ENCODE measurements at regions not wholly inside any gene's neighbourhood (a gene's known extent, or its start where the extent isn't known, plus 50 kb on each side); places are given as distances from the start of the nearest gene placed in this dataset.

- Mint-ChIP-seq H3K9me3 (peaks cover 0 to 2% (median 0%) of the 10 kb centered on the region in 3 donors), H3K27ac (no peak overlapping the region), H3K4me3 (no peak overlapping the region), H3K4me1 (no peaks in the 10 kb centered on the region), H3K27me3 (no peaks in the 10 kb centered on the region), H3K36me3 (no peaks in the 10 kb centered on the region)
Observed at GRCh38 chr1:193846876-193847604, 660.6 kb upstream of the B3GALT2 start.

GRCh38 chr1:193846411-193846810 is 660.0 kb upstream of the B3GALT2 start:
- no peak overlapping the region for H3K4me3 Mint-ChIP-seq
- no peaks in the 10 kb centered on the region for H3K27me3 Mint-ChIP-seq
- H3K27ac Mint-ChIP-seq: no peak overlapping the region
- H3K9me3 Mint-ChIP-seq: peaks cover 0 to 2% (median 0%) of the 10 kb centered on the region in 3 donors
- H3K36me3 Mint-ChIP-seq: no peaks in the 10 kb centered on the region
- no peaks in the 10 kb centered on the region for H3K4me1 Mint-ChIP-seq

GRCh38 chr1:193841857-193842256 is 655.4 kb upstream of the B3GALT2 start:
- no peaks in the 10 kb centered on the region for H3K36me3 Mint-ChIP-seq
- no peaks in the 10 kb centered on the region for H3K27me3 Mint-ChIP-seq
- peaks cover 0 to 7% (median 0%) of the 10 kb centered on the region in 3 donors for H3K9me3 Mint-ChIP-seq
- no peaks in the 10 kb centered on the region for H3K4me1 Mint-ChIP-seq
- H3K27ac Mint-ChIP-seq: no peak overlapping the region
- no peak overlapping the region for H3K4me3 Mint-ChIP-seq

GRCh38 chr1:193831465-193831864 is 645.1 kb upstream of the B3GALT2 start:
- Mint-ChIP-seq H3K27me3 (no peaks in the 10 kb centered on the region), H3K9me3 (peaks cover 3 to 17% (median 11%) of the 10 kb centered on the region in 3 donors), H3K27ac (no peak overlapping the region), H3K4me1 (no peaks in the 10 kb centered on the region), H3K36me3 (no peaks in the 10 kb centered on the region), H3K4me3 (no peak overlapping the region)

- H3K4me3 Mint-ChIP-seq: no peak overlapping the region
- no peaks in the 10 kb centered on the region for H3K4me1 Mint-ChIP-seq
- H3K9me3 Mint-ChIP-seq: peaks cover 7 to 17% (median 9%) of the 10 kb centered on the region in 3 donors
- no peaks in the 10 kb centered on the region for H3K36me3 Mint-ChIP-seq
- no peak overlapping the region for H3K27ac Mint-ChIP-seq
- H3K27me3 Mint-ChIP-seq: no peaks in the 10 kb centered on the region
Observed at GRCh38 chr1:193827516-193827915, 641.1 kb upstream of the B3GALT2 start.

GRCh38 chr1:193819376-193819775 is 633.0 kb upstream of the B3GALT2 start:
- H3K4me1 Mint-ChIP-seq: no peaks in the 10 kb centered on the region
- H3K36me3 Mint-ChIP-seq: no peaks in the 10 kb centered on the region
- no peak overlapping the region for H3K4me3 Mint-ChIP-seq
- no peaks in the 10 kb centered on the region for H3K27me3 Mint-ChIP-seq
- no peak overlapping the region for H3K27ac Mint-ChIP-seq
- H3K9me3 Mint-ChIP-seq: peaks cover 0 to 2% (median 0%) of the 10 kb centered on the region in 3 donors

- Mint-ChIP-seq H3K4me1 (no peaks in the 10 kb centered on the region), H3K4me3 (no peak overlapping the region), H3K9me3 (no peaks in the 10 kb centered on the region), H3K27me3 (peaks cover 1% of the 10 kb centered on the region), H3K36me3 (peaks cover 1% of the 10 kb centered on the region), H3K27ac (no peak overlapping the region)
Observed at GRCh38 chr1:193807208-193807607, 620.8 kb upstream of the B3GALT2 start.

- Mint-ChIP-seq H3K27me3 (peaks cover 1% of the 10 kb centered on the region), H3K36me3 (peaks cover 1% of the 10 kb centered on the region), H3K4me1 (no peaks in the 10 kb centered on the region), H3K4me3 (no peak overlapping the region), H3K9me3 (peaks cover 0 to 2% (median 0%) of the 10 kb centered on the region in 3 donors), H3K27ac (no peak overlapping the region)
Observed at GRCh38 chr1:193806079-193807048, 620.0 kb upstream of the B3GALT2 start.

- Mint-ChIP-seq H3K27me3 (no peaks in the 10 kb centered on the region), H3K4me3 (no peak overlapping the region), H3K4me1 (no peaks in the 10 kb centered on the region), H3K36me3 (no peaks in the 10 kb centered on the region), H3K9me3 (peaks cover 0 to 2% (median 0%) of the 10 kb centered on the region in 3 donors), H3K27ac (peak overlapping the region in 1 of 3 donors; percentile 21)
Observed at GRCh38 chr1:193799948-193800690, 613.7 kb upstream of the B3GALT2 start.

GRCh38 chr1:193799371-193799770 is 613.0 kb upstream of the B3GALT2 start:
- no peaks in the 10 kb centered on the region for H3K36me3 Mint-ChIP-seq
- no peak overlapping the region for H3K4me3 Mint-ChIP-seq
- H3K27ac Mint-ChIP-seq: no peak overlapping the region
- no peaks in the 10 kb centered on the region for H3K27me3 Mint-ChIP-seq
- H3K9me3 Mint-ChIP-seq: peaks cover 0 to 2% (median 0%) of the 10 kb centered on the region in 3 donors
- H3K4me1 Mint-ChIP-seq: no peaks in the 10 kb centered on the region

GRCh38 chr1:193794239-193794638 is 607.8 kb upstream of the B3GALT2 start:
- no peak overlapping the region for H3K27ac Mint-ChIP-seq
- H3K4me1 Mint-ChIP-seq: no peaks in the 10 kb centered on the region
- no peaks in the 10 kb centered on the region for H3K27me3 Mint-ChIP-seq
- H3K36me3 Mint-ChIP-seq: no peaks in the 10 kb centered on the region
- no peak overlapping the region for H3K4me3 Mint-ChIP-seq
- H3K9me3 Mint-ChIP-seq: no peaks in the 10 kb centered on the region

- Mint-ChIP-seq H3K4me1 (no peaks in the 10 kb centered on the region), H3K27ac (no peak overlapping the region), H3K27me3 (no peaks in the 10 kb centered on the region), H3K4me3 (no peak overlapping the region), H3K9me3 (no peaks in the 10 kb centered on the region), H3K36me3 (no peaks in the 10 kb centered on the region)
Observed at GRCh38 chr1:193791746-193792145, 605.3 kb upstream of the B3GALT2 start.

GRCh38 chr1:193787061-193787460 is 600.6 kb upstream of the B3GALT2 start:
- H3K36me3 Mint-ChIP-seq: no peaks in the 10 kb centered on the region
- H3K27me3 Mint-ChIP-seq: no peaks in the 10 kb centered on the region
- no peak overlapping the region for H3K27ac Mint-ChIP-seq
- no peak overlapping the region for H3K4me3 Mint-ChIP-seq
- no peaks in the 10 kb centered on the region for H3K9me3 Mint-ChIP-seq
- no peaks in the 10 kb centered on the region for H3K4me1 Mint-ChIP-seq

GRCh38 chr1:193785850-193786420 is 599.5 kb upstream of the B3GALT2 start:
- Mint-ChIP-seq H3K36me3 (no peaks in the 10 kb centered on the region), H3K27ac (peak overlapping the region in 1 of 3 donors; percentile 27), H3K27me3 (peaks cover 1% of the 10 kb centered on the region), H3K4me3 (no peak overlapping the region), H3K9me3 (no peaks in the 10 kb centered on the region), H3K4me1 (no peaks in the 10 kb centered on the region)
